ENCODE measurements at regions not wholly inside any gene's neighbourhood (a gene's known extent, or its start where the extent isn't known, plus 50 kb on each side); places are given as distances from the start of the nearest gene placed in this dataset.
A peak's percentile ranks its signal among the peaks of the same experiment; 100 is the strongest.

- TF ChIP-seq HDAC6 (IDR thresholded peaks at IDR 0.05; ENCODE audit: low read depth, low read length) = no peak
- TF ChIP-seq ZNF239 (CRISPR knock-in tag; IDR thresholded peaks at IDR 0.05) = no peak
- no peak for TF ChIP-seq CHD2 (IDR thresholded peaks at IDR 0.05; ENCODE audit: low read depth, low read length)
- TF ChIP-seq ZNF586 (CRISPR knock-in tag; conservative IDR thresholded peaks at IDR 0.05) = no peak
- TF ChIP-seq EP400 (IDR thresholded peaks at IDR 0.05) = no peak
- no peak for TF ChIP-seq MBD2 (IDR thresholded peaks at IDR 0.05; ENCODE audit: borderline replicate concordance, low read depth)
- no peak for TF ChIP-seq BCOR (IDR thresholded peaks at IDR 0.05)
- peak; percentile 73; the same call in 1 of the 2 replicates for TF ChIP-seq THRB (CRISPR knock-in tag; conservative IDR thresholded peaks at IDR 0.05)
- no peak for TF ChIP-seq SUPT5H (IDR thresholded peaks at IDR 0.05)
- TF ChIP-seq MCM7 (IDR thresholded peaks at IDR 0.05) = 0 out of 4 replicates have a peak, but pooled peaks of 1 of the 2 experiments have one; percentile 73
- peak; percentile 91 for TF ChIP-seq ELF4 (CRISPR knock-in tag; IDR thresholded peaks at IDR 0.05)
- TF ChIP-seq RBM17 (IDR thresholded peaks at IDR 0.05; ENCODE audit: borderline replicate concordance, low read depth, low read length) = no peak
- TF ChIP-seq BACH1 (tag; IDR thresholded peaks at IDR 0.05) = no peak
- no peak for TF ChIP-seq ETV5 (CRISPR knock-in tag; IDR thresholded peaks at IDR 0.05; ENCODE audit: low read depth)
- no peak for TF ChIP-seq ZNF644 (tag; IDR thresholded peaks at IDR 0.05; ENCODE audit: low read depth)
- TF ChIP-seq HDAC8 (tag; IDR thresholded peaks at IDR 0.05) = no peak
- TF ChIP-seq, protein P1, sequence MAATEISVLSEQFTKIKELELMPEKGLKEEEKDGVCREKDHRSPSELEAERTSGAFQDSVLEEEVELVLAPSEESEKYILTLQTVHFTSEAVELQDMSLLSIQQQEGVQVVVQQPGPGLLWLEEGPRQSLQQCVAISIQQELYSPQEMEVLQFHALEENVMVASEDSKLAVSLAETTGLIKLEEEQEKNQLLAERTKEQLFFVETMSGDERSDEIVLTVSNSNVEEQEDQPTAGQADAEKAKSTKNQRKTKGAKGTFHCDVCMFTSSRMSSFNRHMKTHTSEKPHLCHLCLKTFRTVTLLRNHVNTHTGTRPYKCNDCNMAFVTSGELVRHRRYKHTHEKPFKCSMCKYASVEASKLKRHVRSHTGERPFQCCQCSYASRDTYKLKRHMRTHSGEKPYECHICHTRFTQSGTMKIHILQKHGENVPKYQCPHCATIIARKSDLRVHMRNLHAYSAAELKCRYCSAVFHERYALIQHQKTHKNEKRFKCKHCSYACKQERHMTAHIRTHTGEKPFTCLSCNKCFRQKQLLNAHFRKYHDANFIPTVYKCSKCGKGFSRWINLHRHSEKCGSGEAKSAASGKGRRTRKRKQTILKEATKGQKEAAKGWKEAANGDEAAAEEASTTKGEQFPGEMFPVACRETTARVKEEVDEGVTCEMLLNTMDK (IDR thresholded peaks at IDR 0.05; ENCODE audit: borderline replicate concordance, insufficient read depth, low read depth, low read length, poor library complexity, severe bottlenecking) = no peak
- TF ChIP-seq ZNF121 (CRISPR knock-in tag; conservative IDR thresholded peaks at IDR 0.05) = no peak
- no peak for TF ChIP-seq ZNF253 (CRISPR knock-in tag; conservative IDR thresholded peaks at IDR 0.05)
- no peak for TF ChIP-seq ZNF431 (CRISPR knock-in tag; IDR thresholded peaks at IDR 0.05)
- no peak for TF ChIP-seq ZBTB17 (CRISPR knock-in tag; IDR thresholded peaks at IDR 0.05)
- TF ChIP-seq ARHGAP35 (IDR thresholded peaks at IDR 0.05; ENCODE audit: partially characterized antibody) = peak; percentile 54
- TF ChIP-seq ZNF395 (CRISPR knock-in tag; IDR thresholded peaks at IDR 0.05) = no peak
- 0 out of 2 replicates have a peak, but pooled peaks have one; percentile 12 for TF ChIP-seq ZNF764 (CRISPR knock-in tag; IDR thresholded peaks at IDR 0.05; ENCODE audit: low read depth)
- no peak for TF ChIP-seq CBX3 (IDR thresholded peaks at IDR 0.05; ENCODE audit: borderline replicate concordance in 1 of 2, low read length in 2 of 2)
Measured at GRCh38 chr22:19661156-19661555, 53.1 kb upstream of the SEPTIN5 start (continued).
